ENCODE measurements at regions not wholly inside any gene's neighbourhood (a gene's known extent, or its start where the extent isn't known, plus 50 kb on each side); places are given as distances from the start of the nearest gene placed in this dataset.

- no peak for TF ChIP-seq PATZ1 (CRISPR knock-in tag; IDR thresholded peaks at IDR 0.05; ENCODE audit: borderline replicate concordance)
- no peak for TF ChIP-seq ESRRG (CRISPR knock-in tag; IDR thresholded peaks at IDR 0.05)
- TF ChIP-seq SNAI2 (CRISPR knock-in tag; IDR thresholded peaks at IDR 0.05), result no peak
- no peak for TF ChIP-seq CREB5 (CRISPR knock-in tag; IDR thresholded peaks at IDR 0.05; ENCODE audit: low read depth)
- TF ChIP-seq BACH2 (CRISPR knock-in tag; IDR thresholded peaks at IDR 0.05; ENCODE audit: borderline replicate concordance), result no peak
- no peak for TF ChIP-seq ZNF70 (CRISPR knock-in tag; IDR thresholded peaks at IDR 0.05)
- TF ChIP-seq ISL1 (CRISPR knock-in tag; IDR thresholded peaks at IDR 0.05), result no peak
- no peak for TF ChIP-seq ZFP30 (CRISPR knock-in tag; IDR thresholded peaks at IDR 0.05)
Observed at GRCh38 chr7:38013246-38013645, 92.8 kb downstream of the EPDR1 start.

All from SK-N-SH treated with all-trans-retinoic acid at 6 μM for 48 hours (cell line).